ENCODE measurements at regions not wholly inside any gene's neighbourhood (a gene's known extent, or its start where the extent isn't known, plus 50 kb on each side); places are given as distances from the start of the nearest gene placed in this dataset.

- no peaks in the 10 kb centered on the region for H3K36me3 ChIP-seq
- TF ChIP-seq CTCF (IDR thresholded peaks at IDR 0.05), result no peak
- no peak for TF ChIP-seq POLR2AphosphoS5 (IDR thresholded peaks at IDR 0.05; ENCODE audit: insufficient read depth in 1 of 2, low read depth in 1 of 2)
- no peak for TF ChIP-seq POLR2A (IDR thresholded peaks at IDR 0.05)
- no peak overlapping the region for H3K4me3 ChIP-seq
- H3K9me3 ChIP-seq, result no peaks in the 10 kb centered on the region
- no peaks in the 10 kb centered on the region for H3K4me1 ChIP-seq
- H3K27ac ChIP-seq, result no peak overlapping the region
- H3K27me3 ChIP-seq, result no peaks in the 10 kb centered on the region
- no peak for DNase-seq (ENCODE audit: extremely low spot score in 2 of 2)
- intact Hi-C loops (cut with DNase I), result no loop called here
Observed at GRCh38 chr5:4191041-4191440, 595.4 kb downstream of the IRX1 start.

- Histone ChIP-seq H3K36me3 (no peaks in the 10 kb centered on the region), H3K4me1 (no peaks in the 10 kb centered on the region), H3K4me3 (no peak overlapping the region), H3K27me3 (no peaks in the 10 kb centered on the region), H3K27ac (no peak overlapping the region), H3K9me3 (no peaks in the 10 kb centered on the region)
- no peak for DNase-seq (ENCODE audit: extremely low spot score in 2 of 2)
- TF ChIP-seq CTCF (IDR thresholded peaks at IDR 0.05) (no peak), POLR2AphosphoS5 (IDR thresholded peaks at IDR 0.05; ENCODE audit: insufficient read depth in 1 of 2, low read depth in 1 of 2) (no peak), POLR2A (IDR thresholded peaks at IDR 0.05) (no peak)
- intact Hi-C loops (cut with DNase I), result no loop called here
Observed at GRCh38 chr5:4191703-4192102, 596.1 kb downstream of the IRX1 start.

- intact Hi-C loops (cut with DNase I), result no loop called here
- DNase-seq (ENCODE audit: extremely low spot score in 2 of 2), result no peak
- no peaks in the 10 kb centered on the region for H3K9me3 ChIP-seq
- no peak overlapping the region for H3K27ac ChIP-seq
- no peaks in the 10 kb centered on the region for H3K27me3 ChIP-seq
- H3K36me3 ChIP-seq, result no peaks in the 10 kb centered on the region
- TF ChIP-seq CTCF (IDR thresholded peaks at IDR 0.05), result no peak
- TF ChIP-seq POLR2A (IDR thresholded peaks at IDR 0.05), result no peak
- TF ChIP-seq POLR2AphosphoS5 (IDR thresholded peaks at IDR 0.05; ENCODE audit: insufficient read depth in 1 of 2, low read depth in 1 of 2), result no peak
- no peaks in the 10 kb centered on the region for H3K4me1 ChIP-seq
- H3K4me3 ChIP-seq, result no peak overlapping the region
Observed at GRCh38 chr5:4192111-4192510, 596.5 kb downstream of the IRX1 start.

- Histone ChIP-seq H3K4me1 (no peaks in the 10 kb centered on the region), H3K27ac (no peak overlapping the region), H3K4me3 (no peak overlapping the region), H3K9me3 (no peaks in the 10 kb centered on the region), H3K36me3 (no peaks in the 10 kb centered on the region), H3K27me3 (no peaks in the 10 kb centered on the region)
- DNase-seq (ENCODE audit: extremely low spot score in 2 of 2), result no peak
- intact Hi-C loops (cut with DNase I), result no loop called here
- TF ChIP-seq CTCF (IDR thresholded peaks at IDR 0.05), result no peak
- no peak for TF ChIP-seq POLR2A (IDR thresholded peaks at IDR 0.05)
- TF ChIP-seq POLR2AphosphoS5 (IDR thresholded peaks at IDR 0.05; ENCODE audit: insufficient read depth in 1 of 2, low read depth in 1 of 2), result no peak
Observed at GRCh38 chr5:4196744-4197143, 601.1 kb downstream of the IRX1 start.

GRCh38 chr5:4197151-4197550 is 601.5 kb downstream of the IRX1 start:
- DNase-seq (ENCODE audit: extremely low spot score in 2 of 2), result no peak
- H3K4me3 ChIP-seq, result no peak overlapping the region
- no peaks in the 10 kb centered on the region for H3K36me3 ChIP-seq
- H3K27me3 ChIP-seq, result no peaks in the 10 kb centered on the region
- intact Hi-C loops (cut with DNase I), result no loop called here
- no peaks in the 10 kb centered on the region for H3K4me1 ChIP-seq
- TF ChIP-seq POLR2A (IDR thresholded peaks at IDR 0.05) (no peak), POLR2AphosphoS5 (IDR thresholded peaks at IDR 0.05; ENCODE audit: insufficient read depth in 1 of 2, low read depth in 1 of 2) (no peak), CTCF (IDR thresholded peaks at IDR 0.05) (no peak)
- no peaks in the 10 kb centered on the region for H3K9me3 ChIP-seq
- H3K27ac ChIP-seq, result no peak overlapping the region
